ENCODE measurements at regions not wholly inside any gene's neighbourhood (a gene's known extent, or its start where the extent isn't known, plus 50 kb on each side); places are given as distances from the start of the nearest gene placed in this dataset.

GRCh38 chr5:8851101-8851500 lies 694.8 kb downstream of the SEMA5A start:
- no peak for TF ChIP-seq CTCF (IDR thresholded peaks at IDR 0.05)
- TF ChIP-seq POLR2A (IDR thresholded peaks at IDR 0.05), result no peak

All from lower leg skin (tissue), 3 donors.